H9 (cell line): ENCODE measurements at regions not wholly inside any gene's neighbourhood (a gene's known extent, or its start where the extent isn't known, plus 50 kb on each side); places are given as distances from the start of the nearest gene placed in this dataset.

Experiments used
- DNase-seq: peaks from one replicate; pipeline ENCODE4 v3.0.0-alpha.2; 2017
- H2AFZ ChIP-seq: one replicate; pipeline ENCODE4 v1.6.1; 2013; ENCODE audit warnings: mild to moderate bottlenecking, low read length, control low read depth, moderate library complexity
- H2AK5ac ChIP-seq: 2 replicates; pipeline ENCODE4 v1.6.1; 2013; ENCODE audit warnings: low read length, control low read depth, mixed read lengths; ENCODE audit not compliant: insufficient read length
- H2BK120ac ChIP-seq: one replicate; pipeline ENCODE4 v1.6.1; 2013; ENCODE audit warnings: low read depth, mild to moderate bottlenecking, low read length, control low read depth, inconsistent platforms; ENCODE audit not compliant: poor library complexity, severe bottlenecking
- H2BK12ac ChIP-seq: 2 replicates; pipeline ENCODE4 v1.6.1; 2013; ENCODE audit warnings: low read length, control low read depth, mixed read lengths, low read depth; ENCODE audit not compliant: insufficient read length
- H2BK15ac ChIP-seq: 2 replicates; pipeline ENCODE4 v1.6.1; 2013; ENCODE audit warnings: low read depth, low read length, control low read depth
- H2BK20ac ChIP-seq: one replicate; pipeline ENCODE4 v1.6.1; 2013; ENCODE audit warnings: low read depth, mild to moderate bottlenecking, low read length, control low read depth, inconsistent platforms; ENCODE audit not compliant: poor library complexity, severe bottlenecking
- H2BK5ac ChIP-seq: 2 replicates; pipeline ENCODE4 v1.6.1; 2013; ENCODE audit warnings: low read length, control low read depth, mixed read lengths; ENCODE audit not compliant: insufficient read length
- H3K14ac ChIP-seq: 2 replicates; pipeline ENCODE4 v1.6.1; 2013; ENCODE audit warnings: low read length, control low read depth; ENCODE audit not compliant: insufficient read depth
- H3K18ac ChIP-seq: 2 replicates; pipeline ENCODE4 v1.6.1; 2013; ENCODE audit warnings: low read depth, mild to moderate bottlenecking, mixed read lengths, low read length, control low read depth; ENCODE audit not compliant: insufficient read length
- H3K23ac ChIP-seq: 2 replicates; pipeline ENCODE4 v1.6.1; 2013; ENCODE audit warnings: low read length, control low read depth, mixed read lengths, low read depth; ENCODE audit not compliant: insufficient read length
- H3K23me2 ChIP-seq: 2 replicates; pipeline ENCODE4 v1.6.1; 2013; ENCODE audit warnings: low read depth, mild to moderate bottlenecking, mixed read lengths, low read length, control low read depth; ENCODE audit not compliant: insufficient read length, poor library complexity, severe bottlenecking
- H3K27ac ChIP-seq: 2 replicates; pipeline ENCODE4 v1.5.1; 2013; ENCODE audit warnings: low read length, control low read depth, mixed read lengths, low read depth; ENCODE audit not compliant: insufficient read length
- H3K27me3 ChIP-seq: 2 replicates; pipeline ENCODE4 v1.6.1; 2013; ENCODE audit warnings: low read length, control low read depth, inconsistent platforms; ENCODE audit not compliant: insufficient read depth
- H3K4ac ChIP-seq: 2 replicates; pipeline ENCODE4 v1.6.1; 2013; ENCODE audit warnings: low read depth, mild to moderate bottlenecking, control low read depth, inconsistent platforms, low read length, moderate library complexity
- H3K4me1 ChIP-seq: 2 replicates; pipeline ENCODE4 v1.6.1; 2013; ENCODE audit warnings: low read length, control low read depth, inconsistent platforms; ENCODE audit not compliant: insufficient read depth
- H3K4me2 ChIP-seq: 2 replicates; pipeline ENCODE4 v1.6.1; 2013; ENCODE audit warnings: low read length, control low read depth, mixed read lengths; ENCODE audit not compliant: insufficient read length, insufficient read depth
- H3K56ac ChIP-seq: 2 replicates; pipeline ENCODE4 v1.6.1; 2013; ENCODE audit warnings: low read depth, mild to moderate bottlenecking, mixed read lengths, low read length, control low read depth; ENCODE audit not compliant: insufficient read length
- H3K79me1 ChIP-seq: 2 replicates; pipeline ENCODE4 v1.6.1; 2013; ENCODE audit warnings: low read depth, mild to moderate bottlenecking, moderate library complexity, low read length, control low read depth, inconsistent platforms; ENCODE audit not compliant: insufficient read depth, poor library complexity, severe bottlenecking
- H3K79me2 ChIP-seq: 2 replicates; pipeline ENCODE4 v1.6.1; 2013; ENCODE audit warnings: low read length, control low read depth, inconsistent platforms; ENCODE audit not compliant: insufficient read depth
- H3K9ac ChIP-seq: 2 replicates; pipeline ENCODE4 v1.6.1; 2013; ENCODE audit warnings: low read length, control low read depth, mixed read lengths; ENCODE audit not compliant: insufficient read length; ENCODE audit errors: extremely low read depth
- H3K9me3 ChIP-seq: one replicate; pipeline ENCODE4 v1.6.1; 2013; ENCODE audit warnings: low read depth, low read length, inconsistent platforms; ENCODE audit not compliant: control insufficient read depth
- H3T11ph ChIP-seq: one replicate; pipeline ENCODE4 v1.6.1; 2013; ENCODE audit warnings: mild to moderate bottlenecking, low read length, control low read depth, inconsistent platforms
- H4K20me1 ChIP-seq: one replicate; pipeline ENCODE4 v1.6.1; 2013; ENCODE audit not compliant: control insufficient read depth, insufficient read length, insufficient read depth
- H4K5ac ChIP-seq: 2 replicates; pipeline ENCODE4 v1.6.1; 2013; ENCODE audit warnings: low read depth, mild to moderate bottlenecking, mixed read lengths, low read length, control low read depth; ENCODE audit not compliant: insufficient read length
- H4K8ac ChIP-seq: replicated peaks from 2 replicates; pipeline ENCODE4 v1.6.1; 2013; ENCODE audit warnings: low read length, control low read depth, mixed read lengths, low read depth; ENCODE audit not compliant: insufficient read length
- H4K91ac ChIP-seq: 2 replicates; pipeline ENCODE4 v1.6.1; 2013; ENCODE audit warnings: low read depth, mild to moderate bottlenecking, moderate library complexity, mixed read lengths, low read length, control low read depth; ENCODE audit not compliant: insufficient read length
- H3K27ac Mint-ChIP-seq, 3 experiments: 2 replicates in 2 of 3; 3 replicates in 1 of 3; pipeline ENCODE4 v1.8.0; 2020 to 2021; ENCODE audit warnings: mixed read lengths in 3 of 3, mild to moderate bottlenecking in 1 of 3, moderate library complexity in 1 of 3
- H3K27me3 Mint-ChIP-seq: 2 replicates; pipeline ENCODE4 v1.8.0; 2021; ENCODE audit warnings: low read depth, mild to moderate bottlenecking, moderate library complexity, mixed read lengths
- H3K36me3 Mint-ChIP-seq, 3 experiments: 2 replicates in 2 of 3; 3 replicates in 1 of 3; pipeline ENCODE4 v1.8.0; 2020 to 2021; ENCODE audit warnings: low read depth in 3 of 3, mixed read lengths in 3 of 3; ENCODE audit not compliant: insufficient read depth in 1 of 3
- H3K4me1 Mint-ChIP-seq, 2 experiments: 2 replicates each; pipeline ENCODE4 v1.8.0; 2020; ENCODE audit warnings: mixed read lengths in 2 of 2
- H3K4me3 Mint-ChIP-seq, 2 experiments: 2 replicates in 1 of 2; 3 replicates in 1 of 2; pipeline ENCODE4 v1.8.0; 2020 to 2021; ENCODE audit warnings: mild to moderate bottlenecking in 2 of 2, mixed read lengths in 2 of 2, moderate library complexity in 1 of 2
- H3K9me3 Mint-ChIP-seq, 2 experiments: 2 replicates in 1 of 2; 3 replicates in 1 of 2; pipeline ENCODE4 v1.8.0; 2020; ENCODE audit warnings: mild to moderate bottlenecking in 2 of 2, mixed read lengths in 2 of 2, moderate library complexity in 1 of 2
- CTCF ChIP-seq: fragments of 200-600 bp; sonication (generic); conservative IDR thresholded peaks from 3 replicates; pipeline ENCODE4 v1.8.0; 2021; ENCODE audit warnings: antibody characterized with exemption, mild to moderate bottlenecking
- WGBS: extraction: QIAGEN DNeasy Blood & Tissue Kit; methylation state at CpG from one replicate; pipeline ENCODE4 v1.1.7; 2013; ENCODE audit warnings: missing lambda C conversion rate, low lambda C conversion rate, mixed read lengths; ENCODE audit not compliant: insufficient read length; ENCODE audit errors: extremely low coverage; 5-methylcytosine and 5-hydroxymethylcytosine counted together

- no peaks in the 10 kb centered on the region for H3K9me3 Mint-ChIP-seq
- H3K18ac ChIP-seq, result no peak overlapping the region
- H3K27ac ChIP-seq, result no peak overlapping the region
- no peaks in the 10 kb centered on the region for H3K23me2 ChIP-seq
- H2BK20ac ChIP-seq, result no peak overlapping the region
- no peak overlapping the region for H2AK5ac ChIP-seq
- no peak overlapping the region for H2BK5ac ChIP-seq
- no peak overlapping the region for H4K5ac ChIP-seq
- H3K4me1 ChIP-seq, result no peaks in the 10 kb centered on the region
- no peak for TF ChIP-seq CTCF
- no CpG with 5 or more reads among the region's 4 CpGs for WGBS
- no peak overlapping the region for H2BK15ac ChIP-seq
- no peaks in the 10 kb centered on the region for H3K79me1 ChIP-seq
- no peak overlapping the region for H4K91ac ChIP-seq
- H3K36me3 Mint-ChIP-seq, result no peaks in the 10 kb centered on the region; a peak in 1 of 7 replicates
- no peak overlapping the region for H3K23ac ChIP-seq
- H3K79me2 ChIP-seq, result no peaks in the 10 kb centered on the region
- H4K8ac ChIP-seq, result no peak overlapping the region
- no peak overlapping the region for H3K9ac ChIP-seq
- H2BK120ac ChIP-seq, result no peak overlapping the region
- no peak overlapping the region for H3K14ac ChIP-seq
- peaks cover 0 to 3% of the 10 kb centered on the region in 2 experiments; a peak in 1 of 4 replicates for H3K4me1 Mint-ChIP-seq
- peak overlapping the region in 1 of 3 experiments; percentile 45; a peak in 1 of 7 replicates for H3K27ac Mint-ChIP-seq
- no peak overlapping the region for H3T11ph ChIP-seq
- H3K27me3 ChIP-seq, result no peaks in the 10 kb centered on the region
- H3K27me3 Mint-ChIP-seq, result no peaks in the 10 kb centered on the region
- H2AFZ ChIP-seq, result no peak overlapping the region
- H3K4ac ChIP-seq, result no peak overlapping the region
- no peak overlapping the region for H3K4me2 ChIP-seq
- H3K56ac ChIP-seq, result no peak overlapping the region
- no peaks in the 10 kb centered on the region for H4K20me1 ChIP-seq
- no peak overlapping the region for H2BK12ac ChIP-seq
- no peaks in the 10 kb centered on the region for H3K9me3 ChIP-seq
- DNase-seq, result no peak
- no peak overlapping the region for H3K4me3 Mint-ChIP-seq
These were observed 264.9 kb downstream of the HIVEP2 start for GRCh38 chr6:142679907-142680700.
